ENCODE measurements at regions not wholly inside any gene's neighbourhood (a gene's known extent, or its start where the extent isn't known, plus 50 kb on each side); places are given as distances from the start of the nearest gene placed in this dataset.

- no peaks in the 10 kb centered on the region for H3K36me3 Mint-ChIP-seq (ENCODE audit: low read depth)
- no peaks in the 10 kb centered on the region for H3K79me2 ChIP-seq (replicated peaks; ENCODE audit: insufficient read depth)
- DNase-seq (ENCODE audit: low spot score) (no peak), ATAC-seq (no peak)
- no peaks in the 10 kb centered on the region for H3K4me1 ChIP-seq (ENCODE audit: insufficient read depth)
- H3K9me3 Mint-ChIP-seq, result no peaks in the 10 kb centered on the region; the same call in 2 of the 3 replicates
- H3K4me1 Mint-ChIP-seq, result no peaks in the 10 kb centered on the region
- H3K27me3 ChIP-seq (ENCODE audit: insufficient read depth), result no peaks in the 10 kb centered on the region
- H3K4me2 ChIP-seq, result no peak overlapping the region
- H3K27ac Mint-ChIP-seq, result no peak overlapping the region
- H3F3A ChIP-seq (replicated peaks; ENCODE audit: low read depth), result no peaks in the 10 kb centered on the region
- H3K27ac ChIP-seq (ENCODE audit: low read depth), result no peak overlapping the region
- TF ChIP-seq REST (IDR thresholded peaks at IDR 0.05; ENCODE audit: unreplicated experiment), result no peak
- no peak for TF ChIP-seq ZNF331 (CRISPR knock-in tag; IDR thresholded peaks at IDR 0.05; ENCODE audit: low read depth)
- no peak for TF ChIP-seq EZH2phosphoT487 (IDR thresholded peaks at IDR 0.05; ENCODE audit: unreplicated experiment)
- no peak for TF ChIP-seq JUNB (IDR thresholded peaks at IDR 0.05; ENCODE audit: unreplicated experiment)
- no peak for TF ChIP-seq NANOG (IDR thresholded peaks at IDR 0.05; ENCODE audit: borderline replicate concordance)
- TF ChIP-seq CTCF (conservative IDR thresholded peaks at IDR 0.05; ENCODE audit: low read depth in 2 of 2), result no peak
- TF ChIP-seq ZNF462 (CRISPR knock-in tag; IDR thresholded peaks at IDR 0.05), result no peak
- no peak for TF ChIP-seq STAT1 (IDR thresholded peaks at IDR 0.05; ENCODE audit: unreplicated experiment)
- no peaks in the 10 kb centered on the region for H4K20me1 ChIP-seq (replicated peaks; ENCODE audit: insufficient read depth)
- H2AFZ ChIP-seq, result no peak overlapping the region
- H3K4me3 ChIP-seq, result no peak overlapping the region
- H3K36me3 ChIP-seq (ENCODE audit: insufficient read depth), result no peaks in the 10 kb centered on the region
- H3K4me3 Mint-ChIP-seq, result no peak overlapping the region
- H3K9me2 ChIP-seq (ENCODE audit: insufficient read depth), result no peaks in the 10 kb centered on the region
- H3K27me3 Mint-ChIP-seq (ENCODE audit: insufficient read depth, low read depth, poor library complexity), result peaks cover 2% of the 10 kb centered on the region
Observed at GRCh38 chrX:25219480-25219879, 203.7 kb upstream of the ARX start.
